Colonic mucosa (tissue), 4 donors: ENCODE measurements at regions not wholly inside any gene's neighbourhood (a gene's known extent, or its start where the extent isn't known, plus 50 kb on each side); places are given as distances from the start of the nearest gene placed in this dataset.
"Not testable (repeated sequence)": the region's sequence is repeated elsewhere in the genome, so short reads cannot be mapped to it uniquely, and the experiment has no call there.

Source experiments
- DNase-seq: peaks from one replicate; pipeline ENCODE4 v3.0.0-alpha.2; 2020
- H3K27ac ChIP-seq: fragments of 200-600 bp; one replicate; pipeline ENCODE4 v1.8.0; 2021
- H3K27me3 ChIP-seq: fragments of 200-600 bp; one replicate; pipeline ENCODE4 v1.8.0; 2021
- H3K36me3 ChIP-seq: fragments of 200-600 bp; one replicate; pipeline ENCODE4 v1.8.0; 2021
- H3K4me1 ChIP-seq: fragments of 200-600 bp; one replicate; pipeline ENCODE4 v1.8.0; 2021; ENCODE audit warnings: mild to moderate bottlenecking
- H3K4me3 ChIP-seq: fragments of 200-600 bp; one replicate; pipeline ENCODE4 v1.8.0; 2021
- H3K9ac ChIP-seq, 2 donors: one replicate each; pipeline ENCODE4 v1.7.0; 2013; ENCODE audit warnings: control low read depth in 2 of 2, low read depth in 2 of 2, low read length in 2 of 2
- H3K9me3 ChIP-seq: fragments of 200-600 bp; one replicate; pipeline ENCODE4 v1.8.0; 2021
- CTCF ChIP-seq: fragments of 200-600 bp; IDR thresholded peaks from one replicate; pipeline ENCODE4 v1.8.0; 2022; ENCODE audit warnings: antibody characterized with exemption, mild to moderate bottlenecking
- intact Hi-C: fragments of 100-400 bp; cut with DNase I; formaldehyde crosslinking; loops from one replicate; pipeline ENCODE4 v1.14.1; 2022
- donor health status: healthy.
- donor health status: DM: no; HTN: no; CAD: no.
- donor health status: DM: no; HTN: no; CAD: no.

GRCh38 chr1:113201560-113201959 is 128.6 kb downstream of the LRIG2 start:
- no peaks in the 10 kb centered on the region for H3K4me1 ChIP-seq

GRCh38 chr1:113205980-113206766 is 133.2 kb downstream of the LRIG2 start:
- H3K4me3 ChIP-seq = no peak overlapping the region
- no peaks in the 10 kb centered on the region for H3K27me3 ChIP-seq
- TF ChIP-seq CTCF = no peak
- H3K9ac ChIP-seq = no peak overlapping the region
- DNase-seq = no peak
- no peaks in the 10 kb centered on the region for H3K36me3 ChIP-seq
- intact Hi-C loops = no loop called here
- H3K4me1 ChIP-seq = peaks cover 8% of the 10 kb centered on the region
- no peaks in the 10 kb centered on the region for H3K9me3 ChIP-seq
- no peak overlapping the region for H3K27ac ChIP-seq

More at GRCh38 chr1:113201560-113201959, 128.6 kb downstream of the LRIG2 start:
- no peak for TF ChIP-seq CTCF
- Histone ChIP-seq H3K9ac (no peak overlapping the region), H3K27ac (no peak overlapping the region), H3K9me3 (no peaks in the 10 kb centered on the region), H3K4me3 (no peak overlapping the region), H3K27me3 (no peaks in the 10 kb centered on the region), H3K36me3 (no peaks in the 10 kb centered on the region)
- intact Hi-C loops = no loop called here
- DNase-seq = no peak

GRCh38 chr1:113207019-113207418 is 134.0 kb downstream of the LRIG2 start:
- no peak for DNase-seq
- no peak overlapping the region for H3K4me3 ChIP-seq
- H3K4me1 ChIP-seq = peaks cover 8% of the 10 kb centered on the region
- H3K9ac ChIP-seq = no peak overlapping the region
- no peaks in the 10 kb centered on the region for H3K9me3 ChIP-seq
- intact Hi-C loops = no loop called here
- no peak for TF ChIP-seq CTCF
- H3K27me3 ChIP-seq = no peaks in the 10 kb centered on the region
- H3K36me3 ChIP-seq = no peaks in the 10 kb centered on the region
- H3K27ac ChIP-seq = no peak overlapping the region

GRCh38 chr1:113207457-113207856 is 134.5 kb downstream of the LRIG2 start:
- DNase-seq = no peak
- Histone ChIP-seq H3K4me3 (no peak overlapping the region), H3K27me3 (no peaks in the 10 kb centered on the region), H3K27ac (no peak overlapping the region), H3K9ac (no peak overlapping the region), H3K9me3 (no peaks in the 10 kb centered on the region), H3K36me3 (no peaks in the 10 kb centered on the region), H3K4me1 (peaks cover 8% of the 10 kb centered on the region)
- TF ChIP-seq CTCF = no peak
- intact Hi-C loops = no loop called here

- intact Hi-C loops, H3K27me3 ChIP-seq, H3K4me3 ChIP-seq, H3K4me1 ChIP-seq, H3K36me3 ChIP-seq, H3K9me3 ChIP-seq: not testable (repeated sequence)
- peak; percentile 81 for DNase-seq
- H3K27ac ChIP-seq = peak overlapping the region; percentile 85
- H3K9ac ChIP-seq = peak overlapping the region in 1 of 2 donors; percentile 15
Measured at GRCh38 chr1:113208425-113208824, 135.4 kb downstream of the LRIG2 start.

GRCh38 chr1:113210248-113210647 is 137.2 kb downstream of the LRIG2 start:
- intact Hi-C loops = no loop called here
- no peaks in the 10 kb centered on the region for H3K27me3 ChIP-seq
- no peaks in the 10 kb centered on the region for H3K9me3 ChIP-seq
- peak overlapping the region; percentile 46 to 51 for H3K9ac ChIP-seq
- no peak for TF ChIP-seq CTCF
- DNase-seq = peak; percentile 82
- H3K27ac ChIP-seq = peak overlapping the region; percentile 85
- peaks cover 8% of the 10 kb centered on the region for H3K4me1 ChIP-seq
- H3K4me3 ChIP-seq = no peak overlapping the region
- no peaks in the 10 kb centered on the region for H3K36me3 ChIP-seq
